ENCODE measurements at regions not wholly inside any gene's neighbourhood (a gene's known extent, or its start where the extent isn't known, plus 50 kb on each side); places are given as distances from the start of the nearest gene placed in this dataset.

DNA sequence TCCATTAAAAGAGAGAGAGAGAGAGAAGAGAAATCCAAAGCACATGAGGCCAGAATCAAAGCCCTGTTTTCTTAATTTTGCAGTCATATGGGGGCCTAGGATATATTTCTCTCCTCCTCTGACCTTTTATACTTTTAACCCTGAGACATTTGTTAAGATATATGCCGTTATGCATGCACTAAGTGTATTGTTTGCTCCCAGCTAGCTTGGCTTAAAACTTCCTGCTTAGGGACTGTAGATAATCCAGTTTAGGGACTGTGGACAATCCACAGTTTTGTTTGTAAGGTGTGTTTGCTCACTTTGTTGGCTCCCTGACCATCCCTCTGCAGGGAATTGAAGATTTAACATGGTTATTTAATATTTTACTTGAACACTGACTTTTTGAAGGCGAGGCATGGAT is 166.3 kb upstream of the TSHZ2 start:
- TF ChIP-seq, protein P1, sequence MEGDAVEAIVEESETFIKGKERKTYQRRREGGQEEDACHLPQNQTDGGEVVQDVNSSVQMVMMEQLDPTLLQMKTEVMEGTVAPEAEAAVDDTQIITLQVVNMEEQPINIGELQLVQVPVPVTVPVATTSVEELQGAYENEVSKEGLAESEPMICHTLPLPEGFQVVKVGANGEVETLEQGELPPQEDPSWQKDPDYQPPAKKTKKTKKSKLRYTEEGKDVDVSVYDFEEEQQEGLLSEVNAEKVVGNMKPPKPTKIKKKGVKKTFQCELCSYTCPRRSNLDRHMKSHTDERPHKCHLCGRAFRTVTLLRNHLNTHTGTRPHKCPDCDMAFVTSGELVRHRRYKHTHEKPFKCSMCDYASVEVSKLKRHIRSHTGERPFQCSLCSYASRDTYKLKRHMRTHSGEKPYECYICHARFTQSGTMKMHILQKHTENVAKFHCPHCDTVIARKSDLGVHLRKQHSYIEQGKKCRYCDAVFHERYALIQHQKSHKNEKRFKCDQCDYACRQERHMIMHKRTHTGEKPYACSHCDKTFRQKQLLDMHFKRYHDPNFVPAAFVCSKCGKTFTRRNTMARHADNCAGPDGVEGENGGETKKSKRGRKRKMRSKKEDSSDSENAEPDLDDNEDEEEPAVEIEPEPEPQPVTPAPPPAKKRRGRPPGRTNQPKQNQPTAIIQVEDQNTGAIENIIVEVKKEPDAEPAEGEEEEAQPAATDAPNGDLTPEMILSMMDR (IDR thresholded peaks at IDR 0.05; ENCODE audit: control extremely low read depth in 1 of 3, insufficient read depth in 1 of 3, low read depth in 1 of 3, low read length in 3 of 3), result no peak
- TF ChIP-seq CREB1 (IDR thresholded peaks at IDR 0.05) (no peak), JUND (IDR thresholded peaks at IDR 0.05; ENCODE audit: low read length) (no peak), POLR2A (IDR thresholded peaks at IDR 0.05; ENCODE audit: control extremely low read depth in 1 of 2, low read depth in 2 of 2, low read length in 2 of 2) (no peak), YY1 (IDR thresholded peaks at IDR 0.05; ENCODE audit: low read depth, low read length) (no peak), ASH2L (IDR thresholded peaks at IDR 0.05; ENCODE audit: low read length) (no peak), EZH2 (IDR thresholded peaks at IDR 0.05; ENCODE audit: low read depth, low read length, severe bottlenecking) (no peak), POLR2AphosphoS5 (IDR thresholded peaks at IDR 0.05; ENCODE audit: low read depth, low read length) (no peak), TEAD4 (IDR thresholded peaks at IDR 0.05; ENCODE audit: low read depth, low read length) (no peak), SUZ12 (IDR thresholded peaks at IDR 0.05; ENCODE audit: low read length) (no peak), SIN3A (conservative IDR thresholded peaks at IDR 0.05 in 1 of 2, IDR thresholded peaks at IDR 0.05 in 1 of 2; ENCODE audit: low read depth in 1 of 2, low read length in 2 of 2) (no peak), SRF (IDR thresholded peaks at IDR 0.05; ENCODE audit: low read depth, low read length) (no peak), RAD21 (IDR thresholded peaks at IDR 0.05 in 1 of 2, conservative IDR thresholded peaks at IDR 0.05 in 1 of 2; ENCODE audit: low read depth in 2 of 2, low read length in 2 of 2) (no peak)
- TF ChIP-seq, protein P2, sequence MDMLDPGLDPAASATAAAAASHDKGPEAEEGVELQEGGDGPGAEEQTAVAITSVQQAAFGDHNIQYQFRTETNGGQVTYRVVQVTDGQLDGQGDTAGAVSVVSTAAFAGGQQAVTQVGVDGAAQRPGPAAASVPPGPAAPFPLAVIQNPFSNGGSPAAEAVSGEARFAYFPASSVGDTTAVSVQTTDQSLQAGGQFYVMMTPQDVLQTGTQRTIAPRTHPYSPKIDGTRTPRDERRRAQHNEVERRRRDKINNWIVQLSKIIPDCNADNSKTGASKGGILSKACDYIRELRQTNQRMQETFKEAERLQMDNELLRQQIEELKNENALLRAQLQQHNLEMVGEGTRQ (IDR thresholded peaks at IDR 0.05; ENCODE audit: low read length), result no peak

Data from H1 (cell line).